Pancreas (tissue), 10 donors: ENCODE measurements at regions not wholly inside any gene's neighbourhood (a gene's known extent, or its start where the extent isn't known, plus 50 kb on each side); places are given as distances from the start of the nearest gene placed in this dataset.
"Not testable (repeated sequence)": the region's sequence is repeated elsewhere in the genome, so short reads cannot be mapped to it uniquely, and the experiment has no call there.

Experiments used
- ATAC-seq, 4 donors: fragments of 200-7000 bp; cut with Tn5 transposase; one replicate each; pipeline versions ENCODE4 v1.8.0 to v1.9.1; 2020; ENCODE audit warnings: mild to moderate bottlenecking in 4 of 4, moderate library complexity in 4 of 4
- DNase-seq, 6 donors: peaks; one replicate each; pipeline ENCODE4 v3.0.0-alpha.2; 2020
- FAIRE-seq: peaks from 2 replicates; lab custom pipeline; 2012; peaks lifted over from hg19 to GRCh38; lab: Jason Lieb, UNC
- H3K27ac ChIP-seq, 4 donors: fragments of 200-600 bp; sonication (generic); 1 replicate in 3 of 4; 2 replicates in 1 of 4; pipeline versions ENCODE4 v1.5.0 to v1.8.0; 2020
- H3K27me3 ChIP-seq, 4 donors: fragments of 200-600 bp; one replicate each; pipeline ENCODE4 v1.8.0; 2021
- H3K36me3 ChIP-seq, 3 donors: fragments of 200-600 bp; sonication (generic) in 1 of 3; one replicate each; pipeline versions ENCODE4 v1.5.0 to v1.8.0; 2020 to 2021
- H3K4me1 ChIP-seq, 3 donors: fragments of 200-600 bp; one replicate each; pipeline ENCODE4 v1.8.0; 2021
- H3K4me3 ChIP-seq, 4 donors: fragments of 200-600 bp; sonication (generic) in 2 of 4; one replicate each; pipeline versions ENCODE4 v1.5.0 to v1.8.0; 2020 to 2021
- H3K9me3 ChIP-seq, 4 donors: fragments of 200-600 bp; one replicate each; pipeline ENCODE4 v1.8.0; 2021
- WGBS, 2 donors: extraction: QIAGEN DNeasy Blood & Tissue Kit; methylation state at CpG; one replicate each; pipeline ENCODE4 v1.1.7; 2013; 5-methylcytosine and 5-hydroxymethylcytosine counted together
- intact Hi-C, 3 donors: fragments of 100-400 bp; cut with DNase I; formaldehyde crosslinking; loops; one replicate each; pipeline versions ENCODE4 v1.11.1 to v1.14.2; 2022
- TF ChIP-seq, protein P1 (sequence below), 4 donors: fragments of 200-600 bp; sonication (generic) in 3 of 4; IDR thresholded peaks; one replicate each; pipeline versions ENCODE4 v1.5.0 to v1.8.0; 2021; ENCODE audit warnings: antibody characterized with exemption in 4 of 4
- donor health status: healthy with polysubstance abuse.
- donor health status: DM: no; HTN: no; CAD: no; lungs with moderate emphysema.
- donor health status: DM: no; HTN: no; CAD: no.
- donor health status: control.
- donor health status: control.
- donor health status: Bipolar disorder and iron deficiency.
- donor health status: DM: yes; HTN: yes; CAD: no.
- donor health status: DM: no; HTN: no; CAD: no.
- donor health status: DM: no; HTN: no; CAD: no.
- donor health status: DM: yes; HTN: yes; CAD: no.

DNA sequence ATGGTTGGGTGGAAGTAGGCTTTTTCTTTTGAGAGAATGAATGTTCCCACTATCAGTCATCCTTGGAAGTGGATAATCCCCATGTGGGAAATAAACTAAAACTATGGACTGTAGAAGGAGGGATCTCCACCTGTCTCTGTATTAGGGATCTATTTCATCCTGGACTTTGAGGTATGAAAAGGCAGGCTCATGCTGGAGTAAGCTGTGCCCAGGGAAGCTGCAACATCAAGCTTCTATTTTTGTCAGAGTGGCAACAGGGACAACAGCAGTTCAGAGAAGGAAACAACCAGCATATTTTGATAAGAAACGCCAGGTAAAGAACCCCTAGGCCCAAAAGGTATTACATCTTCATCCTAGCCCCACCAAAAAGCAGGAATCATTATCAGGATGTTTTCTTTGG, 122.0 kb downstream of the MDH1 start:
- DNase-seq (no peak), ATAC-seq (no peak), FAIRE-seq (no peak)
- TF ChIP-seq, protein P1, sequence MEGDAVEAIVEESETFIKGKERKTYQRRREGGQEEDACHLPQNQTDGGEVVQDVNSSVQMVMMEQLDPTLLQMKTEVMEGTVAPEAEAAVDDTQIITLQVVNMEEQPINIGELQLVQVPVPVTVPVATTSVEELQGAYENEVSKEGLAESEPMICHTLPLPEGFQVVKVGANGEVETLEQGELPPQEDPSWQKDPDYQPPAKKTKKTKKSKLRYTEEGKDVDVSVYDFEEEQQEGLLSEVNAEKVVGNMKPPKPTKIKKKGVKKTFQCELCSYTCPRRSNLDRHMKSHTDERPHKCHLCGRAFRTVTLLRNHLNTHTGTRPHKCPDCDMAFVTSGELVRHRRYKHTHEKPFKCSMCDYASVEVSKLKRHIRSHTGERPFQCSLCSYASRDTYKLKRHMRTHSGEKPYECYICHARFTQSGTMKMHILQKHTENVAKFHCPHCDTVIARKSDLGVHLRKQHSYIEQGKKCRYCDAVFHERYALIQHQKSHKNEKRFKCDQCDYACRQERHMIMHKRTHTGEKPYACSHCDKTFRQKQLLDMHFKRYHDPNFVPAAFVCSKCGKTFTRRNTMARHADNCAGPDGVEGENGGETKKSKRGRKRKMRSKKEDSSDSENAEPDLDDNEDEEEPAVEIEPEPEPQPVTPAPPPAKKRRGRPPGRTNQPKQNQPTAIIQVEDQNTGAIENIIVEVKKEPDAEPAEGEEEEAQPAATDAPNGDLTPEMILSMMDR (IDR thresholded peaks at IDR 0.05): no peak
- WGBS, 2 donors: 71 to 96% methylated on average over 1 of the region's 1 CpG
- no peaks in the 10 kb centered on the region for H3K4me1 ChIP-seq
- H3K27ac ChIP-seq: no peak overlapping the region
- H3K4me3 ChIP-seq: no peak overlapping the region
- H3K27me3 ChIP-seq: no peaks in the 10 kb centered on the region
- no peaks in the 10 kb centered on the region for H3K36me3 ChIP-seq
- no peaks in the 10 kb centered on the region for H3K9me3 ChIP-seq
- intact Hi-C loops: no loop called here

DNA sequence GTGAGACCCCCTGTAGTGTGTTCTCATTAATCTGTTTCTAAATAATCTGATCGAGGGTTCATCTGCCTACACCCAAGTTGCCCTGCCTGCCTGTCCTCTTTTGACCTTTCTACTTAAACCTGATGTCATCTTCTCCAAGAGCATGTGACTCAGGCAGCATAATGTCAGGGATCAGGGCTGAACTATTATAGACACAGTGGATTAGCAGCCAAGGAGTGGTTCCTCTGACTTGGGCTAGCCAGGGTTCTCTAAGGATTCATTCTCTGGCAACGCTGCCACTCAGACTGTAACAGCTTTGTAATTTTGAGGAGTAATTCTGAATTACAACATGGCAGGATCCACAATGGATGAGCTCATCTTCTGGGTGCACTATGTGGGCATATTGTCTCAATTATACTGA, 124.0 kb downstream of the MDH1 start:
- H3K36me3 ChIP-seq: no peaks in the 10 kb centered on the region
- no peak for FAIRE-seq
- H3K27me3 ChIP-seq: no peaks in the 10 kb centered on the region
- WGBS, 2 donors: 70 to 88% methylated on average over 2 of the region's 2 CpGs
- TF ChIP-seq, protein P1 (IDR thresholded peaks at IDR 0.05): no peak
- H3K9me3 ChIP-seq: no peaks in the 10 kb centered on the region
- no peaks in the 10 kb centered on the region for H3K4me1 ChIP-seq
- no peak overlapping the region for H3K4me3 ChIP-seq
- intact Hi-C loops: no loop called here
- no peak for DNase-seq
- H3K27ac ChIP-seq: no peak overlapping the region
- ATAC-seq: peak in 1 of 4 donors; percentile 59

DNA sequence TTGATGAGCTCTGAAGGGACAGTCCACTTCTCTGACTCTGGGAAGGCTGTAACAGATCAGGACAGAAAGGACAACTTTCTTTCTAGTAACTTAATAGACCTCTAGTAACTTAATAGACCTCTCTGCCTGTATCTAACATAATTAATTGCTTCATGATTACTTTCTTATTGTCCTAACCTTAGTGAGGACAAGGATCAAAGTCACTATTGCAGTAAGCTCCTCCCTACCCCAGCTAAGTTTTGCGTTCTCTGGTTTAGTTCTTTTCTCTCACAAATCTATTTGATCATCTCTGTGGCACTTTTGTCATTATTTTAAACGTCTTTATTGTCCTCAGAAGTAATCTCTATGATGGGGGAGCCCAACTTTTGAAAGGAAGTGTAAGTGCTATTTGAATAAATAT, 125.5 kb upstream of the UGP2 start:
- no peak for ATAC-seq
- Histone ChIP-seq H3K9me3 (no peaks in the 10 kb centered on the region), H3K27me3 (no peaks in the 10 kb centered on the region), H3K4me3 (no peak overlapping the region), H3K36me3 (no peaks in the 10 kb centered on the region), H3K4me1 (peaks cover 0 to 6% (median 5%) of the 10 kb centered on the region in 3 donors), H3K27ac (no peak overlapping the region)
- TF ChIP-seq, protein P1 (IDR thresholded peaks at IDR 0.05): no peak
- FAIRE-seq: no peak
- intact Hi-C loops: no loop called here
- no peak for DNase-seq
- WGBS, 2 donors: 68 to 69% methylated on average over 2 of the region's 2 CpGs

DNA sequence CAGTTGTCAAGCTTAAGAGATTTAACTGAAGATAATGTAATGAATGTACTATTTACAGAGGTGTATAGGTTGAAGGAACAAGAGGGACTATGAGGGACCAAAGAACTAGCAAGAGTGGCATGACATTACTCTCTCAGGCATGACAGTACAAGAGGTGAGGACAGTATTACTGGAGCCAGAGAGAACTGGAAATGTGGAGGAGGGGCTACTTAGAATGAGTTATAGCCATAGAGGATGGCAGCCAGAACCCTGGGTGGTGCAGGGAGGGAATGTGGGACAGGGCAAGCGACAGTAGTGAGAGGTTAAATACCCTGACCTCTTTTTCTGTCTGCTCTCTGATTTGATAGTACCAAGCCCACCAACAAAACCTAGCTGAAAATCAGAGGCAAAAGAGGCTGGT, 122.6 kb upstream of the UGP2 start:
- Histone ChIP-seq H3K36me3 (no peaks in the 10 kb centered on the region), H3K27ac (no peak overlapping the region), H3K4me3 (no peak overlapping the region), H3K27me3 (no peaks in the 10 kb centered on the region), H3K9me3 (no peaks in the 10 kb centered on the region), H3K4me1 (peaks cover 0 to 6% (median 5%) of the 10 kb centered on the region in 3 donors)
- DNase-seq: no peak
- intact Hi-C loops: no loop called here
- no peak for FAIRE-seq
- 86 to 94% methylated on average over 1 of the region's 1 CpG for WGBS, 2 donors
- TF ChIP-seq, protein P1 (IDR thresholded peaks at IDR 0.05): no peak
- ATAC-seq: no peak

DNA sequence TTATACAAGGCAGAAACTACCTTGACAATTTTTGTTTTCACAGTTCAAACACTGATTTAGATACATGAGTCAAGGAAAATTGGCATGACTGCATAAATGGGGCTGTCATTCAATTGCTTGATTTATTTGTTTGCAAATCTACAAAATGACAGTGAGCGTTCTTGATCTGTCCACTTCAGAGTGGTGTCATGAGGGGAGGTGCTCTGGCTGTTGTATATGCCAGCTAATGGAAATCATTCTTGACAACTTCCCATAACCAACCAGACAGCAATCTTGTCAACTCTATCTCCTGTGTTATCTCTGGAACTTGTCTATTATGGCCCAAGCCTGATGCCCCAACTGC, 120.6 kb upstream of the UGP2 start:
- no peaks in the 10 kb centered on the region for H3K9me3 ChIP-seq
- no peak for FAIRE-seq
- intact Hi-C loops: no loop called here
- peak overlapping the region in 1 of 4 donors; percentile 37 for H3K27ac ChIP-seq
- ATAC-seq: peak in 1 of 4 donors; percentile 30
- H3K36me3 ChIP-seq: no peaks in the 10 kb centered on the region
- WGBS, 2 donors: 18 to 21% methylated on average over 1 of the region's 1 CpG
- no peak for DNase-seq
- H3K4me3 ChIP-seq: no peak overlapping the region
- TF ChIP-seq, protein P1 (IDR thresholded peaks at IDR 0.05): no peak
- H3K27me3 ChIP-seq: no peaks in the 10 kb centered on the region
- peaks cover 0 to 6% (median 5%) of the 10 kb centered on the region in 3 donors for H3K4me1 ChIP-seq

DNA sequence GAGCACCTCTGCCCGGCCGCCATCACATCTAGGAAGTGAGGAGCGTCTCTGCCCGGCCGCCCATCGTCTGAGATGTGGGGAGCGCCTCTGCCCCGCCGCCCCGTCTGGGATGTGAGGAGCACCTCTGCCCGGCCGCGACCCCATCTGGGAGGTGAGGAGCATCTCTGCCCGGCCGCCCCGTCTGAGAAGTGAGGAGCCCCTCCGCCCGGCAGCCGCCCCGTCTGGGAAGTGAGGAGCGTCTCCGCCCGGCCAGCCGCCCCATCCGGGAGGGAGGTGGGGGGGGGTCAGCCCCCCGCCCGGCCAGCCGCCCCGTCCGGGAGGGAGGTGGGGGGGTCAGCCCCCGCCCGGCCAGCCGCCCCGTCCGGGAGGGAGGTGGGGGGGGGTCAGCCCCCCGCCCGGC, 119.4 kb upstream of the UGP2 start:
- H3K4me3 ChIP-seq, DNase-seq, FAIRE-seq, H3K27me3 ChIP-seq, H3K27ac ChIP-seq, H3K36me3 ChIP-seq, intact Hi-C loops, H3K4me1 ChIP-seq, ATAC-seq, H3K9me3 ChIP-seq: not testable (repeated sequence)
- 96% methylated on average over 22 of the region's 37 CpGs; no CpG with 5 or more reads in 1 of the 2 donors for WGBS, 2 donors
